ENCODE measurements at regions not wholly inside any gene's neighbourhood (a gene's known extent, or its start where the extent isn't known, plus 50 kb on each side); places are given as distances from the start of the nearest gene placed in this dataset.

GRCh38 chr4:181968371-181968770 is 274.8 kb upstream of the TENM3 start:
- no peak for DNase-seq

- no peak for DNase-seq
Measured at GRCh38 chr4:181969151-181969550, 274.1 kb upstream of the TENM3 start.

GRCh38 chr4:181970366-181970765 is 272.8 kb upstream of the TENM3 start:
- DNase-seq = no peak

GRCh38 chr4:181971411-181971810 is 271.8 kb upstream of the TENM3 start:
- DNase-seq = no peak

GRCh38 chr4:181971973-181972372 is 271.2 kb upstream of the TENM3 start:
- DNase-seq = no peak

- no peak for DNase-seq
Measured at GRCh38 chr4:181976764-181977163, 266.4 kb upstream of the TENM3 start.

- DNase-seq = no peak
Measured at GRCh38 chr4:181982437-181982836, 260.8 kb upstream of the TENM3 start.

GRCh38 chr4:181982856-181983255 is 260.3 kb upstream of the TENM3 start:
- DNase-seq = no peak

GRCh38 chr4:181987392-181987791 is 255.8 kb upstream of the TENM3 start:
- DNase-seq = no peak

GRCh38 chr4:181989071-181989470 is 254.1 kb upstream of the TENM3 start:
- no peak for DNase-seq

GRCh38 chr4:181991369-181992108 is 251.7 kb upstream of the TENM3 start:
- no peak for DNase-seq

- DNase-seq = no peak
Measured at GRCh38 chr4:181998398-181999295, 244.6 kb upstream of the TENM3 start.

GRCh38 chr4:182000077-182000476 is 243.1 kb upstream of the TENM3 start:
- DNase-seq = no peak

GRCh38 chr4:182010876-182011275 is 232.3 kb upstream of the TENM3 start:
- no peak for DNase-seq

- DNase-seq = no peak
Measured at GRCh38 chr4:182014164-182014563, 229.0 kb upstream of the TENM3 start.

- DNase-seq = no peak
Measured at GRCh38 chr4:182015014-182015413, 228.2 kb upstream of the TENM3 start.

GRCh38 chr4:182015893-182016292 is 227.3 kb upstream of the TENM3 start:
- DNase-seq = no peak

GRCh38 chr4:182017038-182017437 is 226.2 kb upstream of the TENM3 start:
- DNase-seq = no peak

- DNase-seq = no peak
Measured at GRCh38 chr4:182018691-182019090, 224.5 kb upstream of the TENM3 start.

GRCh38 chr4:182019148-182019652 is 224.0 kb upstream of the TENM3 start:
- DNase-seq = no peak

- no peak for DNase-seq
Measured at GRCh38 chr4:182022909-182023308, 220.3 kb upstream of the TENM3 start.

GRCh38 chr4:182023469-182023868 is 219.7 kb upstream of the TENM3 start:
- no peak for DNase-seq

GRCh38 chr4:182042945-182043344 is 200.3 kb upstream of the TENM3 start:
- DNase-seq = no peak

GRCh38 chr4:182048871-182049270 is 194.3 kb upstream of the TENM3 start:
- no peak for DNase-seq

Measured in CD4-positive, alpha-beta T cell treated with Interferon gamma for 1 hour (primary cell).